Left lobe of liver (tissue), 2 donors: ENCODE measurements at regions not wholly inside any gene's neighbourhood (a gene's known extent, or its start where the extent isn't known, plus 50 kb on each side); places are given as distances from the start of the nearest gene placed in this dataset.

ENCODE experiments used
- ATAC-seq: fragments of 200-7000 bp; cut with Tn5 transposase; one replicate; pipeline ENCODE4 v1.9.1; 2020; ENCODE audit warnings: mild to moderate bottlenecking, moderate library complexity
- DNase-seq: peaks from one replicate; pipeline ENCODE4 v3.0.0-alpha.2; 2020; ENCODE audit warnings: low spot score
- donor health status: DM: no; HTN: no; CAD: no; lungs with moderate emphysema.
- donor health status: DM: no; HTN: yes; CAD: no.

DNA sequence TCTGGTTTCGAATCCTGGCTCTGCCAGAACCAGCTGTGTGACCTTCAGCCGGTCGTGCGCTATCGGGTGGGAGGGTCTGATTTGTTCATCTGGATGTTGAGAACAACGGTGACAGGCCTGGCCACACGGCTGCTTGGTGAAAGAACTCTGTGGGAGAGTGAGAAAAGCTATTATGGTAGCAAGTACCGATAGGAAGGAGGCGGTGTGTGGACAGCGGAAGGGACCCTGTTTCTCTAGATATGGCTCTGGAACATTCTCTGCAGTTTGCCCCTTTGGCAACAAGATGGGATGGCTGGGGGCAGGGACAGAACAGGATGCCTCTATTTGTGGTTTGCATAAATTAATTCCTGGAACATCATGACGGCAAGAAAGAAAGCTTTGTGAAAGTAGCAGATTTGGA, 347.3 kb downstream of the AACS start:
- no peak for ATAC-seq

GRCh38 chr12:125417446-125417845, 352.2 kb downstream of the AACS start:
- ATAC-seq (no peak), DNase-seq (no peak)

More for the DNA sequence above, 347.3 kb downstream of the AACS start:
- DNase-seq, result no peak

GRCh38 chr12:125418902-125419564, 353.8 kb downstream of the AACS start:
- no peak for DNase-seq
- no peak for ATAC-seq

DNA sequence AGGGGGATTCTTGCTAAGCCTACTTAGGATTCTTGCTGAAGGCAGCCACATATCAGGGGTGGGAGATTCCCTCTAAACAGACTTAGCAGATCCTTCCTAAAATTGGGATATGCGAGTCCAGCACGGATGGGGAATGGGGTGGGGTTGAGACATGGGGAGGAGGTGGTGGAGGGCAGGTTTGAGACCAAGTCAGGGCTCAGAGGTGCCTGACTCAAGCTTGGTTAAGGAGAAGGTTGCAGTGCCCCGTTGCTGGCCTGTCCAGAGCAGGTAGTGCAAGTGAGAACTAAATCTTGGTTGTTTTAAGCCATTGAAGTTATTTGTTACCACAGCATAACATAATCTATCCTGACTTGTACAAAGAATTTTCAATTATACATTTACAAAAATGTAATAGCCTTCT, 359.7 kb downstream of the AACS start:
- DNase-seq, result no peak
- no peak for ATAC-seq

GRCh38 chr12:125431516-125431915, 366.3 kb downstream of the AACS start:
- ATAC-seq (no peak), DNase-seq (no peak)

DNA sequence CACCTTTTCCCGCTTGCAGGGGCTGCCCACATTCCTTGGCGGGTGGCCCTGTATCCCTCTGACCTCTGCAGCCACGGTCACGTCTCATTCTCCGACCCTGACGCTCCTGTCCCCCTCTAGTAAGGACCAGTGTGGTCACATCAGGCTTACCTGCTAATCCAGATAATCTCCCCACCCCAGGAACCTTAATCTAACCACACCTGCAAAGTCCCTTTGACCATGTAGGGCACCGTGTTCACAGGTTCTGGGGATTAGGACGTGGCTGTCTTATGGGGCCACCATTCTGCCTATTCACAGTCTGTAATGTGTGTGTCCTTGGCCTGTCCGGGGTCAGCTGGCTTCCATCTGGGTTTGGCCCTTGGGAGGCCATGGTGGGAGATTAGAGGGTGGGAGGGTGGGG, 368.9 kb downstream of the AACS start:
- DNase-seq (no peak), ATAC-seq (no peak)

DNA sequence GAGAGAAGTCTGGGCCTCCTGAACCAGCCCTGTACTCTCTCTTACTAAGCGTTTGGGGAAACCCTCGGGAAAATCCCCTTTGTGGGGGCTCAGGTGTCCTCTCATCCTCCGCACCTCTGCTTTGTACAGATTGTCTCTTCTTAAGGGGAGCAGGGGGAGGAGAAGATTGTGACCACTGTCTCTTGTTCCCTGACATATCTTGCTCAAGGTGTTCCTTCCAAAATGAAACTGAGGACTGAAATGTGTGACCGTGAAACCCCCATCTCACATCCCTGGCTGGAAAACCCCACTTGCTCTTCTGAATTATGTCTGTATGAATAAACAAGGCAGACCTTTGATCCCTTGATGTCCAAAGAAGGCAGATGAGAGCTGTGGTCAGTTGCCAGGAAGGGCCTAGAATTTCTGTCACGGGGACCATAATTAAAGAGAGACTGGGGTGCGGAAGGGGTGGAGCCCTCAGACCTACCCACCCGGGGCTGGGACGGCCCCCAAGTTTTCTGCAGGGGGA, 369.8 kb downstream of the AACS start:
- no peak for DNase-seq
- no peak for ATAC-seq

DNA sequence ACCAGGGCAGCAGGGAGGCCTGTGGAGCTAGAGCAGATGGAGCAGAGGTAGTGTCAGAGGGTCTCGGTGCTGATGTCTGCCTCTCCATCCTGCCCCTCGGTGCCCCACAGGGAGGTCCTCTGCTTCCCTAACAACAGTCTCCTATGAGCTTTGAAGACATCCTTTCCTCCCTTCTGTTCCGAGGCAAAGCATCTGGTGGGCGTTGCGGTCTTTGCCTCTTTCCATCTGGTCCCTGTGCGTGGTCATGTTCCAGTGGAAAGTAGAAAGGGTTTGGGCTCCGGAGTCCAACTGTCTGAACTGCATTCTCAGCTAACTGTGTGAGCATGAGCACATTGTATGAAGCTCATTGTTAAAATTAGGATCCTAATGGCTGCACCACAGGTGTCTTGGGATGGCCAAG, 370.6 kb downstream of the AACS start:
- no peak for DNase-seq
- ATAC-seq, result no peak

- no peak for DNase-seq
- ATAC-seq, result no peak
These were observed 371.5 kb downstream of the AACS start for GRCh38 chr12:125436686-125437085.

DNA sequence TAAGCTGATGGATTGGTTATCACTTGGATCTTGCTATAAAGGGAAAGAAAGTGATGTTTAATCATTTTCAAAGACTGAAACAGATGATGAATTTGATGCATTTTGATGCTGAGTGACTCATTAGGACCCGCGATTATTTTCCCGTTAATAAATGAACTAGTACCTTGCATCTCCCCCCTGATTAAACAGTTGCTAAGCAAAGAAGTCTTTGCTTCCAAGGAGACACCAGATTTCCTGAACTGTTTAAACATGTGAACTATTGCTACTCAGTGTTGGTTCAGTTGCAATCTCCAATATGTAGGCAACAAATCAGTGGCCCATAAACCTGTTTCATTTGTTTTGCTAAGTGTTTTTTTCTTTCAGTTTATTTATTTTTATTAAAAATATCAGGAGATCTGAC, 375.2 kb downstream of the AACS start:
- DNase-seq (no peak), ATAC-seq (no peak)

DNA sequence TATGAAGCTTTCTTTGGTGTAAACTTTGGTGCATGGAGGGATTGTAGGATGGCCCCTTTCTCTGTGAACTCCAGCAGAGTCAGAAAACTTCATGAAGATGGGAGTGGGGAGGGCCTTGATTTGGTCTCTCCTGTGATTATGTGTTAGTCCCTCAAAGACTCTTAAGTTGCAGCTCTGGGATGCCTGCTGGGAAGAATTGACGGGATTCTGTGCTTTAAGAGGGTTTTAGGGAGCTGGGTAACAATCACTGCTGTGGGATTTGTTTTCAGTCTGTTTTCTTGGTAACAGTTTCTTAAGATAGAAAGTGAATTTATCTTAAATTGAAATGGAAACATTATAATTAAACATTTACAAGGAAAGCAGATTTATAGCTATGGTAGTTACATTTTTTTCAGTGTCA, 378.1 kb downstream of the AACS start:
- DNase-seq (no peak), ATAC-seq (no peak)

DNA sequence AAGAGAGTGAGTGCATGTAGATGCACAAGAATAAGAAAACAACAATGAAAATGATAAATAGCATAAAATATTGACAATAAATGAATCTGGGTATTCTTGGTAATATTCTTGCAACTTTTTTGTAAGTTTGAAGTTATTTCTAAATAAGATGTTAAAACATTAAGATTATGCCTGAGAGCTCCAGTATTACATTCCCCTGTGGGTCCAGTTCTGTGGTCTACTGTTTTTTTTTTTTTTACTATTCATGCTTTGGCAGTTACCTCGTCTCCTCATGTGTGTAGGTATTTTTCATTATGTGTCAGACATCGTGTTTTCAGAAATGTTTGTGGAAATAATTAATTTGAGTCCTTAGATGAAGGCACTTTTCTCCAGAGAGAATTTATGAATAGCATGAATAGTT, 386.2 kb downstream of the AACS start:
- no peak for DNase-seq
- ATAC-seq, result no peak

DNA sequence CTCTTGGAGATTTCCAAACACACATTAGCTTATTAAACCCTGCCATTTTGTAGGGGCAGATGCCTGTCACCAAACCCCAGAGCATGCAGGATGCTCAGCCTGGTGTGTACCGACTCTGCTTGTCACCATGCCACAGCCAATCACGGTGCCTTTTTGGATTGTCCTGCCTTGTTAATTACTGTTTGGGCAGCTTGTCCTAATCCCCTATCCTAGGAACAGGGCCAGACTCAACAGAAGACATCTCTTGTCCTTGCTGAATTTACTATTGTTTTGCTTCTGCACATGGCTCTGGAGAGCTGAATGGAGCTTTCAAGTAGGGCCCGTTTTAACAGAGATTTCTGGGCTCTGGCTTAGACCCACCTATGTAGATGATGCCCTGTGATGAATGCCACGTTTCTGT, 388.5 kb downstream of the AACS start:
- ATAC-seq (no peak), DNase-seq (no peak)

- DNase-seq, result no peak
- ATAC-seq, result no peak
These were observed 389.1 kb downstream of the AACS start for GRCh38 chr12:125454291-125454690.

DNA sequence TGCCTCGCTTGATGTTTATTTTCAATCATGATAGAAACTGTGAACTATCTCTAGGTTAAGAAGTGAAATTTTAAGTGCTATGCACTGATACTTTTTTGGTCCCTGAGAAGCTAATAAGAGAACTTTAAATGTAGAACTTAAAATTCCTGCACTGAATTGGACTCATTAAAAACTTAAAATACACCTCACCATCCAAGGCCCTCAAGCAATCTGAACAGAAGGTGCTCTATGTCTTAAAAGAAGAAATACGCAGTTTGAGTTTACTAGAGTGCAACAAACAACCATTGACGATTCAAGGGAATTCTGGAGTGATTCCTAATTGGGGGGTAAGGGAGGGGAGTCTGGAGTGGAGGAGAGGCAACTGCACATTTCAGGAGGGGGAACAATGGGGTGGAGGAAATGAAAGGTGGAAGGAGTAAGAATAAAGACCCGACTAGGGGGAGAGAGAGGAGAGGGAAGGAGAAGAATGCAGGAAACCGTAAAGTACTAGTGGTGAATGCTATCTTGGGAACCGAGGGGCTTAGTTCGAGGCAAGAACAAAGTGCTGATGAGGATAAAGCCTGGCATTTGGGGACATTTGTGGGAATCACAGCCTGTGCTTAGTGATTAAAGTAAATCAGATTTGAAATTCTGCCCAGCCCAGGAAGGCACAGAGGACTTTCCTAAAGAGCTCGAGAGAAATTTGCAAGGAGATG, 389.7 kb downstream of the AACS start:
- ATAC-seq (no peak), DNase-seq (no peak)

- no peak for DNase-seq
- no peak for ATAC-seq
These were observed 390.3 kb downstream of the AACS start for GRCh38 chr12:125455556-125455955.

DNA sequence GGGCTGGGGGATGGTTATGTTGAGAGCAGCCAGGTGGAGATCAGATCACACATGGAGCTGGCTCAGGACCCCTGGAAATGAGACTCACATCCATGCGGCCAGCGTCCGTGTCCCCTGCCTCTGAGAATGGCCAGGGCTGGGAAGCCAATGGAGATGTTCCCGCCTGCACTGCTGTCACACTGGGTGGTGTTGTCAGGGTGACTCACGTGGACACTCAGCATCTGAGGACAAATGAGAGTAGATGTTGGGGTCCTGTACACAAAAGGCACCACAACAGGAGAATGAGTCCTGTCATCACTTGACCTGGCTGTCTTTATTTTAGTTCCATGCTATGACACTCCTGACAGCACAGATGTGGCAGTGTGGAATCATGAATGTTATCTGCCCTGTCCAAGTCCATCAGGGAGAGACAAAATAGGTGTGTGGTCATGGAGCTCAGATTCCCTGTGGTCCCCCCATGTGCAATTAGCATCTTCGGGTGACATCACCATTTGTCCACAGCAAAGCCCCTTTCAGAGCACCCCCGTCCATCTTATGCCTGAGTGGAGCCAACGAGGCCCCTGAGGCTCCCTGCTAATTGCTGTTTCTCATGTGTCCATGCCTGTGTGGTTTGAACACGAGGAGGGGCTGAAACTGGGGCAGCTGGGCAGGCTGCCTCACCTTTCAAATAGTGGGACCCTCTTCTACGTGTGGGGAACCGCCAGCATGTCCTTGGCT, 393.5 kb downstream of the AACS start:
- DNase-seq (no peak), ATAC-seq (no peak)

DNA sequence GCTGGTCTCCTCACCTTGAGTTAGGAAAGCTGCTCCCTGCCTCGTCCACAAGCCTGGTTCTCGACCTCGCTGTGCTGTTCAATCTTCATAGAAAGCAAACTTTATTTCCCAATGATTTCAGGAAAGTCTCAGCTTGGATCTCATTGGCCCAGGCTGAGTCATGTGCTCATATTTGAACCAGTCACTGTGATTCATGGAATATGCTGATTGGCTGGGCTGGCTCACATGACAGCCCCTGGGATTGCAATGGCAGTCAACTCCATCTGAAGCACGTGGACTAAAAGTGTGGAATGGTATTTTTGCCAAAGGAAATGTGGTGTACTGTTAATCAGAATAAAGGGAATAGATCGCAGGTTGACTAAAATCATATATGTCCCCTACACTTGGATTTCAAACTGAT, 396.6 kb downstream of the AACS start:
- DNase-seq (no peak), ATAC-seq (no peak)

GRCh38 chr12:125463386-125463785, 398.2 kb downstream of the AACS start:
- DNase-seq (no peak), ATAC-seq (no peak)

DNA sequence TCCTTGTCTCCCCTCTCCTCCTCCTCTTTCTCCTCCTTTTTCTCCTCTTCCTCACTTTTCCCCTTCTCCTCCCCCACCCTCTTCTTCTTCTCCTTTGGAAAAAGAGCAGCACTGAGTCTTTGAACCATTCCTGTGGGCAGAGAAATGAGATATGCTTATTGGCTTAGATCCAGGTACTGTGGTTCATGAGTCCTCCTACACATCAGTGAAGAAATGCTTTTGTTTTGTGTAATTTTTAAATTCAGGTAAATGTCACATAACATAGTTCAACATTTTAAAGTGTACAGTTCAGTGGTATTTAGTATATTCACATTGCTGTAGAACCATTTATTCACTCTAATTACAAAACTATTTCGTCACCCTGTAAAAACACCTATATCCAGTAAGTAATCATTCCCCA, 402.1 kb downstream of the AACS start:
- no peak for ATAC-seq
- DNase-seq, result no peak

- ATAC-seq (no peak), DNase-seq (no peak)
These were observed 404.4 kb downstream of the AACS start for GRCh38 chr12:125469683-125470082.
